ENCODE measurements at regions not wholly inside any gene's neighbourhood (a gene's known extent, or its start where the extent isn't known, plus 50 kb on each side); places are given as distances from the start of the nearest gene placed in this dataset.
A peak's percentile ranks its signal among the peaks of the same experiment; 100 is the strongest.
"Not testable (repeated sequence)": the region's sequence is repeated elsewhere in the genome, so short reads cannot be mapped to it uniquely, and the experiment has no call there.

GRCh38 chr6:137709424-137710236, 157.4 kb upstream of the TNFAIP3 start:
- peak in 1 of 2 donors; percentile 48 for DNase-seq (ENCODE audit: low read depth in 2 of 2)

GRCh38 chr6:137711972-137712371, 155.1 kb upstream of the TNFAIP3 start:
- DNase-seq (ENCODE audit: low read depth in 2 of 2) = no peak

GRCh38 chr6:137712587-137712986, 154.5 kb upstream of the TNFAIP3 start:
- DNase-seq (ENCODE audit: low read depth in 2 of 2) = no peak

- DNase-seq (ENCODE audit: low read depth in 2 of 2) = no peak
Observed at GRCh38 chr6:137715589-137716045, 151.4 kb upstream of the TNFAIP3 start.

GRCh38 chr6:137717074-137718073, 149.7 kb upstream of the TNFAIP3 start:
- DNase-seq (ENCODE audit: low read depth in 2 of 2) = peak; percentile 36 to 59

- DNase-seq (ENCODE audit: low read depth in 2 of 2) = not testable (repeated sequence)
Observed at GRCh38 chr6:137718903-137719302, 148.2 kb upstream of the TNFAIP3 start.

- DNase-seq (ENCODE audit: low read depth in 2 of 2) = no peak
Observed at GRCh38 chr6:137722749-137723272, 144.2 kb upstream of the TNFAIP3 start.

GRCh38 chr6:137723273-137724017, 143.6 kb upstream of the TNFAIP3 start:
- DNase-seq (ENCODE audit: low read depth in 2 of 2) = no peak

GRCh38 chr6:137724018-137724403, 143.0 kb upstream of the TNFAIP3 start:
- no peak for DNase-seq (ENCODE audit: low read depth in 2 of 2)

- DNase-seq (ENCODE audit: low read depth in 2 of 2) = no peak
Observed at GRCh38 chr6:137724495-137725211, 142.4 kb upstream of the TNFAIP3 start.

GRCh38 chr6:137725949-137726348, 141.1 kb upstream of the TNFAIP3 start:
- DNase-seq (ENCODE audit: low read depth in 2 of 2) = no peak

GRCh38 chr6:137726582-137726981, 140.5 kb upstream of the TNFAIP3 start:
- no peak for DNase-seq (ENCODE audit: low read depth in 2 of 2)

- DNase-seq (ENCODE audit: low read depth in 2 of 2) = no peak
Observed at GRCh38 chr6:137727216-137727765, 139.8 kb upstream of the TNFAIP3 start.

GRCh38 chr6:137728386-137729349, 138.4 kb upstream of the TNFAIP3 start:
- DNase-seq (ENCODE audit: low read depth in 2 of 2) = no peak

GRCh38 chr6:137729866-137730629, 137.0 kb upstream of the TNFAIP3 start:
- no peak for DNase-seq (ENCODE audit: low read depth in 2 of 2)

GRCh38 chr6:137731600-137731959, 135.5 kb upstream of the TNFAIP3 start:
- DNase-seq (ENCODE audit: low read depth in 2 of 2) = no peak

- no peak for DNase-seq (ENCODE audit: low read depth in 2 of 2)
Observed at GRCh38 chr6:137731960-137732616, 135.0 kb upstream of the TNFAIP3 start.

GRCh38 chr6:137733372-137733771, 133.7 kb upstream of the TNFAIP3 start:
- DNase-seq (ENCODE audit: low read depth in 2 of 2) = no peak
